Panc1 (cell line): ENCODE measurements at regions not wholly inside any gene's neighbourhood (a gene's known extent, or its start where the extent isn't known, plus 50 kb on each side); places are given as distances from the start of the nearest gene placed in this dataset.

Experiments used
- ATAC-seq: fragments of 200-7000 bp; cut with Tn5 transposase; 2 replicates; pipeline ENCODE4 v1.9.1; 2020; ENCODE audit warnings: mild to moderate bottlenecking, moderate library complexity
- BruUV-seq: library from RNA; stranded (reverse); fragments of 400-500 nt; replicated peaks from 2 replicates; lab custom pipeline; 2021; lab: Mats Ljungman, UMichigan
- CTCF ChIA-PET: fragments of 300-600 bp; sonication (Branson Sonifier 250); formaldehyde crosslinking; loops from one replicate; lab custom pipeline; 2022; ENCODE audit warnings: antibody characterized with exemption; lab: Charles Lee
- POLR2A ChIA-PET: fragments of 300-600 bp; sonication (Branson Sonifier 250); formaldehyde crosslinking; loops from one replicate; lab custom pipeline; 2022; ENCODE audit warnings: antibody characterized with exemption; lab: Charles Lee
- DNase-seq: peaks from one replicate; pipeline ENCODE4 v3.0.0-alpha.2; 2010; ENCODE audit warnings: low read depth, low spot score
- H3K27ac ChIP-seq: 2 replicates; pipeline ENCODE4 v1.5.1; 2011; ENCODE audit warnings: mild to moderate bottlenecking, low read length, inconsistent platforms
- H3K27me3 ChIP-seq: fragments of 200-500 bp; sonication (Bioruptor generic); 2 replicates; pipeline ENCODE4 v1.6.0; 2014; ENCODE audit warnings: low read length, inconsistent platforms; ENCODE audit not compliant: control insufficient read depth, insufficient read depth
- H3K36me3 ChIP-seq: fragments of 200-500 bp; sonication (Bioruptor generic); 2 replicates; pipeline ENCODE4 v1.5.1; 2014; ENCODE audit warnings: inconsistent platforms, mild to moderate bottlenecking, low read length, moderate library complexity; ENCODE audit not compliant: control insufficient read depth, insufficient read depth
- H3K4me1 ChIP-seq: 2 replicates; pipeline ENCODE4 v1.5.1; 2011; ENCODE audit warnings: inconsistent platforms, mild to moderate bottlenecking, low read length, moderate library complexity; ENCODE audit not compliant: control insufficient read depth, insufficient read depth
- H3K4me3 ChIP-seq, 2 experiments: 2 replicates each; pipeline ENCODE4 v1.5.1; 2011 to 2012; ENCODE audit warnings: low read depth in 2 of 2, low read length in 2 of 2, mild to moderate bottlenecking in 2 of 2, inconsistent platforms in 1 of 2, moderate library complexity in 1 of 2
- H3K9me3 ChIP-seq: fragments of 200-500 bp; sonication (Bioruptor generic); 2 replicates; pipeline ENCODE4 v1.5.1; 2014; ENCODE audit warnings: low read depth, mild to moderate bottlenecking, inconsistent platforms, low read length, moderate library complexity; ENCODE audit not compliant: control insufficient read depth, insufficient read depth
- CTCF ChIP-seq: fragments of 450-650 bp; IDR thresholded peaks from 2 replicates; pipeline ENCODE4 v1.5.1; 2017; ENCODE audit warnings: mild to moderate bottlenecking
- POLR2AphosphoS5 ChIP-seq: IDR thresholded peaks from 2 replicates; pipeline ENCODE4 v1.6.1; 2012; ENCODE audit warnings: mild to moderate bottlenecking, low read depth, low read length, moderate library complexity
- SIN3A ChIP-seq: IDR thresholded peaks from 2 replicates; pipeline ENCODE4 v1.6.1; 2012; ENCODE audit warnings: low read depth, mild to moderate bottlenecking, low read length, moderate library complexity, borderline replicate concordance; ENCODE audit not compliant: insufficient read depth
- TCF7L2 ChIP-seq: IDR thresholded peaks from 2 replicates; pipeline ENCODE4 v1.6.1; 2011; ENCODE audit warnings: mild to moderate bottlenecking, low read depth, low read length, inconsistent platforms
- in situ Hi-C: cut with HindIII; loops from 2 replicates; pipeline ENCODE4 v1.10.0; 2016; ENCODE audit warnings: low sequenced_read_pairs, low pct_unique_long_range_greater_than_20kb
- intact Hi-C: fragments of 100-400 bp; cut with micrococcal nuclease; formaldehyde crosslinking; loops from one replicate; pipeline ENCODE4 v1.10.0; 2022; ENCODE audit not compliant: unreplicated experiment
- TF ChIP-seq, protein P1 (sequence below), 2 experiments: IDR thresholded peaks; 2 replicates each; pipeline ENCODE4 v1.6.1; 2011 to 2012; ENCODE audit warnings: low read depth in 2 of 2, control low read depth in 1 of 2, low read length in 1 of 2, mild to moderate bottlenecking in 1 of 2, moderate library complexity in 1 of 2; ENCODE audit not compliant: insufficient read depth in 1 of 2

- POLR2A ChIA-PET, result no interaction called here
- in situ Hi-C loops, result no loop called here
- Histone ChIP-seq H3K4me1 (no peaks in the 10 kb centered on the region), H3K36me3 (no peaks in the 10 kb centered on the region), H3K27ac (no peak overlapping the region), H3K4me3 (no peak overlapping the region), H3K9me3 (no peaks in the 10 kb centered on the region), H3K27me3 (no peaks in the 10 kb centered on the region)
- no TSS peak for BruUV-seq
- intact Hi-C loops, result no loop called here
- CTCF ChIA-PET, result interaction anchor here (0.6 kb wide), 1 partner anchor 467 kb away, joined by 5 read pairs; no protein-coding TSS in a partner anchor
- DNase-seq (no peak), ATAC-seq (no peak)
- TF ChIP-seq POLR2AphosphoS5 (no peak), CTCF (no peak), TCF7L2 (no peak), SIN3A (no peak)
- TF ChIP-seq, protein P1, sequence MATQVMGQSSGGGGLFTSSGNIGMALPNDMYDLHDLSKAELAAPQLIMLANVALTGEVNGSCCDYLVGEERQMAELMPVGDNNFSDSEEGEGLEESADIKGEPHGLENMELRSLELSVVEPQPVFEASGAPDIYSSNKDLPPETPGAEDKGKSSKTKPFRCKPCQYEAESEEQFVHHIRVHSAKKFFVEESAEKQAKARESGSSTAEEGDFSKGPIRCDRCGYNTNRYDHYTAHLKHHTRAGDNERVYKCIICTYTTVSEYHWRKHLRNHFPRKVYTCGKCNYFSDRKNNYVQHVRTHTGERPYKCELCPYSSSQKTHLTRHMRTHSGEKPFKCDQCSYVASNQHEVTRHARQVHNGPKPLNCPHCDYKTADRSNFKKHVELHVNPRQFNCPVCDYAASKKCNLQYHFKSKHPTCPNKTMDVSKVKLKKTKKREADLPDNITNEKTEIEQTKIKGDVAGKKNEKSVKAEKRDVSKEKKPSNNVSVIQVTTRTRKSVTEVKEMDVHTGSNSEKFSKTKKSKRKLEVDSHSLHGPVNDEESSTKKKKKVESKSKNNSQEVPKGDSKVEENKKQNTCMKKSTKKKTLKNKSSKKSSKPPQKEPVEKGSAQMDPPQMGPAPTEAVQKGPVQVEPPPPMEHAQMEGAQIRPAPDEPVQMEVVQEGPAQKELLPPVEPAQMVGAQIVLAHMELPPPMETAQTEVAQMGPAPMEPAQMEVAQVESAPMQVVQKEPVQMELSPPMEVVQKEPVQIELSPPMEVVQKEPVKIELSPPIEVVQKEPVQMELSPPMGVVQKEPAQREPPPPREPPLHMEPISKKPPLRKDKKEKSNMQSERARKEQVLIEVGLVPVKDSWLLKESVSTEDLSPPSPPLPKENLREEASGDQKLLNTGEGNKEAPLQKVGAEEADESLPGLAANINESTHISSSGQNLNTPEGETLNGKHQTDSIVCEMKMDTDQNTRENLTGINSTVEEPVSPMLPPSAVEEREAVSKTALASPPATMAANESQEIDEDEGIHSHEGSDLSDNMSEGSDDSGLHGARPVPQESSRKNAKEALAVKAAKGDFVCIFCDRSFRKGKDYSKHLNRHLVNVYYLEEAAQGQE (IDR thresholded peaks at IDR 0.05; ENCODE audit: insufficient read depth in 1 of 2, low read depth in 2 of 2, low read length in 1 of 2), result no peak
Measured at GRCh38 chr16:13414154-13414553, 505.8 kb upstream of the ERCC4 start.

GRCh38 chr16:13419589-13419988, 500.4 kb upstream of the ERCC4 start:
- no peak overlapping the region for H3K27ac ChIP-seq
- TF ChIP-seq CTCF, result no peak
- intact Hi-C loops, result no loop called here
- H3K4me1 ChIP-seq, result no peaks in the 10 kb centered on the region
- H3K36me3 ChIP-seq, result no peaks in the 10 kb centered on the region
- no peak for ATAC-seq
- POLR2A ChIA-PET, result no interaction called here
- CTCF ChIA-PET, result no interaction called here
- no peaks in the 10 kb centered on the region for H3K27me3 ChIP-seq
- DNase-seq, result no peak
- BruUV-seq, result no TSS peak
- no peaks in the 10 kb centered on the region for H3K9me3 ChIP-seq
- H3K4me3 ChIP-seq, result no peak overlapping the region
- in situ Hi-C loops, result no loop called here

- in situ Hi-C loops (no loop called here), intact Hi-C loops (no loop called here)
- no peak for DNase-seq
- TF ChIP-seq SIN3A (no peak), TCF7L2 (no peak), POLR2AphosphoS5 (no peak), CTCF (no peak)
- TF ChIP-seq, protein P1 (IDR thresholded peaks at IDR 0.05; ENCODE audit: insufficient read depth in 1 of 2, low read depth in 2 of 2, low read length in 1 of 2), result no peak
- Histone ChIP-seq H3K4me1 (no peaks in the 10 kb centered on the region), H3K9me3 (no peaks in the 10 kb centered on the region), H3K4me3 (no peak overlapping the region), H3K36me3 (no peaks in the 10 kb centered on the region), H3K27me3 (no peaks in the 10 kb centered on the region), H3K27ac (no peak overlapping the region)
- no TSS peak for BruUV-seq
- CTCF ChIA-PET, result no interaction called here
- POLR2A ChIA-PET, result no interaction called here
- no peak for ATAC-seq
Measured at GRCh38 chr16:13421726-13422125, 498.2 kb upstream of the ERCC4 start.
